ENCODE measurements at regions not wholly inside any gene's neighbourhood (a gene's known extent, or its start where the extent isn't known, plus 50 kb on each side); places are given as distances from the start of the nearest gene placed in this dataset.

GRCh38 chr6:48200869-48201390 lies 89.9 kb upstream of the PTCHD4 start:
- H3K4me1 ChIP-seq (ENCODE audit: control insufficient read depth in 4 of 4, insufficient read depth in 4 of 4, low read length in 3 of 4) = no peaks in the 10 kb centered on the region
- no peaks in the 10 kb centered on the region for H3K9me3 ChIP-seq (ENCODE audit: control insufficient read depth in 4 of 4, low read length in 3 of 4)
- H3K9ac ChIP-seq (ENCODE audit: low read depth in 1 of 2, low read length in 2 of 2) = no peak overlapping the region
- DNase-seq (ENCODE audit: low spot score) = no peak
- 87% methylated on average over 3 of the region's 3 CpGs for WGBS
- H3K27ac ChIP-seq (ENCODE audit: low read depth in 1 of 2, low read length in 2 of 2) = no peak overlapping the region
- no peaks in the 10 kb centered on the region for H3K27me3 ChIP-seq (ENCODE audit: control insufficient read depth in 4 of 4, insufficient read depth in 4 of 4, low read length in 3 of 4)
- H3K36me3 ChIP-seq (ENCODE audit: control insufficient read depth in 4 of 4, insufficient read depth in 3 of 4, low read depth in 1 of 4, low read length in 3 of 4) = no peaks in the 10 kb centered on the region
- H3K4me3 ChIP-seq (ENCODE audit: low read depth in 1 of 3, low read length in 3 of 3) = no peak overlapping the region
- TF ChIP-seq NR2F2 (IDR thresholded peaks at IDR 0.05) = no peak
- no peak for TF ChIP-seq FOXA1 (IDR thresholded peaks at IDR 0.05)
- TF ChIP-seq EGR1 (IDR thresholded peaks at IDR 0.05; ENCODE audit: low read depth in 2 of 2) = no peak
- TF ChIP-seq HNF4A (conservative IDR thresholded peaks at IDR 0.05) = no peak
- TF ChIP-seq JUND (IDR thresholded peaks at IDR 0.05) = no peak
- no peak for TF ChIP-seq YY1 (IDR thresholded peaks at IDR 0.05)
- TF ChIP-seq, protein P1, sequence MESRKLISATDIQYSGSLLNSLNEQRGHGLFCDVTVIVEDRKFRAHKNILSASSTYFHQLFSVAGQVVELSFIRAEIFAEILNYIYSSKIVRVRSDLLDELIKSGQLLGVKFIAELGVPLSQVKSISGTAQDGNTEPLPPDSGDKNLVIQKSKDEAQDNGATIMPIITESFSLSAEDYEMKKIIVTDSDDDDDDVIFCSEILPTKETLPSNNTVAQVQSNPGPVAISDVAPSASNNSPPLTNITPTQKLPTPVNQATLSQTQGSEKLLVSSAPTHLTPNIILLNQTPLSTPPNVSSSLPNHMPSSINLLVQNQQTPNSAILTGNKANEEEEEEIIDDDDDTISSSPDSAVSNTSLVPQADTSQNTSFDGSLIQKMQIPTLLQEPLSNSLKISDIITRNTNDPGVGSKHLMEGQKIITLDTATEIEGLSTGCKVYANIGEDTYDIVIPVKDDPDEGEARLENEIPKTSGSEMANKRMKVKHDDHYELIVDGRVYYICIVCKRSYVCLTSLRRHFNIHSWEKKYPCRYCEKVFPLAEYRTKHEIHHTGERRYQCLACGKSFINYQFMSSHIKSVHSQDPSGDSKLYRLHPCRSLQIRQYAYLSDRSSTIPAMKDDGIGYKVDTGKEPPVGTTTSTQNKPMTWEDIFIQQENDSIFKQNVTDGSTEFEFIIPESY (IDR thresholded peaks at IDR 0.05) = no peak
- no peak for TF ChIP-seq FOXA2 (IDR thresholded peaks at IDR 0.05)
- no peak for TF ChIP-seq HNF4G (IDR thresholded peaks at IDR 0.05)
- TF ChIP-seq CTCF (IDR thresholded peaks at IDR 0.05; ENCODE audit: low read depth, low read length, missing input control) = no peak
- no peak for TF ChIP-seq GABPA (IDR thresholded peaks at IDR 0.05 in 1 of 2, conservative IDR thresholded peaks at IDR 0.05 in 1 of 2)
- TF ChIP-seq ATF3 (IDR thresholded peaks at IDR 0.05) = no peak
- no peak for TF ChIP-seq RAD21 (IDR thresholded peaks at IDR 0.05)
- no peak for TF ChIP-seq RXRA (IDR thresholded peaks at IDR 0.05)
- no peak for TF ChIP-seq SP1 (IDR thresholded peaks at IDR 0.05)
- no peak for TF ChIP-seq TAF1 (conservative IDR thresholded peaks at IDR 0.05)
- TF ChIP-seq, protein P2, sequence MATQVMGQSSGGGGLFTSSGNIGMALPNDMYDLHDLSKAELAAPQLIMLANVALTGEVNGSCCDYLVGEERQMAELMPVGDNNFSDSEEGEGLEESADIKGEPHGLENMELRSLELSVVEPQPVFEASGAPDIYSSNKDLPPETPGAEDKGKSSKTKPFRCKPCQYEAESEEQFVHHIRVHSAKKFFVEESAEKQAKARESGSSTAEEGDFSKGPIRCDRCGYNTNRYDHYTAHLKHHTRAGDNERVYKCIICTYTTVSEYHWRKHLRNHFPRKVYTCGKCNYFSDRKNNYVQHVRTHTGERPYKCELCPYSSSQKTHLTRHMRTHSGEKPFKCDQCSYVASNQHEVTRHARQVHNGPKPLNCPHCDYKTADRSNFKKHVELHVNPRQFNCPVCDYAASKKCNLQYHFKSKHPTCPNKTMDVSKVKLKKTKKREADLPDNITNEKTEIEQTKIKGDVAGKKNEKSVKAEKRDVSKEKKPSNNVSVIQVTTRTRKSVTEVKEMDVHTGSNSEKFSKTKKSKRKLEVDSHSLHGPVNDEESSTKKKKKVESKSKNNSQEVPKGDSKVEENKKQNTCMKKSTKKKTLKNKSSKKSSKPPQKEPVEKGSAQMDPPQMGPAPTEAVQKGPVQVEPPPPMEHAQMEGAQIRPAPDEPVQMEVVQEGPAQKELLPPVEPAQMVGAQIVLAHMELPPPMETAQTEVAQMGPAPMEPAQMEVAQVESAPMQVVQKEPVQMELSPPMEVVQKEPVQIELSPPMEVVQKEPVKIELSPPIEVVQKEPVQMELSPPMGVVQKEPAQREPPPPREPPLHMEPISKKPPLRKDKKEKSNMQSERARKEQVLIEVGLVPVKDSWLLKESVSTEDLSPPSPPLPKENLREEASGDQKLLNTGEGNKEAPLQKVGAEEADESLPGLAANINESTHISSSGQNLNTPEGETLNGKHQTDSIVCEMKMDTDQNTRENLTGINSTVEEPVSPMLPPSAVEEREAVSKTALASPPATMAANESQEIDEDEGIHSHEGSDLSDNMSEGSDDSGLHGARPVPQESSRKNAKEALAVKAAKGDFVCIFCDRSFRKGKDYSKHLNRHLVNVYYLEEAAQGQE (IDR thresholded peaks at IDR 0.05) = no peak
- TF ChIP-seq, protein P3, sequence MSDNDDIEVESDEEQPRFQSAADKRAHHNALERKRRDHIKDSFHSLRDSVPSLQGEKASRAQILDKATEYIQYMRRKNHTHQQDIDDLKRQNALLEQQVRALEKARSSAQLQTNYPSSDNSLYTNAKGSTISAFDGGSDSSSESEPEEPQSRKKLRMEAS (IDR thresholded peaks at IDR 0.05) = no peak

Measured in liver (tissue), 8 donors.